ENCODE measurements at regions not wholly inside any gene's neighbourhood (a gene's known extent, or its start where the extent isn't known, plus 50 kb on each side); places are given as distances from the start of the nearest gene placed in this dataset.
"Not testable (repeated sequence)": the region's sequence is repeated elsewhere in the genome, so short reads cannot be mapped to it uniquely, and the experiment has no call there.

DNA sequence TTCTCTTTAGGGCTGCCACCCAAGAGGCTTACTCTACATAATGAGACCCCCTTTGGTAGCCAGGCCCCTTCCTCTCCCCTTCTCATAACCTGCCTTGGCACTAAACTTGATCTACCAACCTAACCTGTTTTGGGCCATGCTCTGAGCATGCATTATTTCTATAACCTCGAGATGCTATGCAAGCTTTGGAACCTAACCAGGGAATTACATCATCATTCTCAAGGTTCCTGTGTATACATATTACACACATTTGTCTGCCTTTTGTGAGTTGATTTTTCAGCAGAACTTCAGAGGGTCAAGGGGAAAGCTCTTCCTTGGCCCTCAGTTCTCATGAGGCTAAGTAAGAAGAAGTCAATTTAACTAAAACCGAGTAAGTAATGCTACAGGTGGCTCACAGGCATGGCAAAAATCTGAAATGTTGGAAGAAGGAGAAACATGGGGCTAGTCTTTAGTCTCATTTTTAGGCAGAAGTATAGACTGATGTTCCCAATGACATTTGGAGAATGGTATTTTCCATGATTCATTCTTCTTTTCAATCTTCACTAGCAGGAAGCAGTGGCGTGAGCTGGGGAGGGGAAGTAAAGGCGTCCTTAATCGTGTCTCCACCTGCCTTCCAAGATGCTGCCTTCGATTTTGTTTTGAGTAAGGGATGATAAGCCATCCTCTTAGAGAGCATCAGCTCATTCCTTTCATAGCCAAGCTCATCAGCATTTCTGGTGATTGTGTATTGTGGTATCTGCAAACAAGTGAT is 308.4 kb downstream of the ABCC12 start:
- ATAC-seq: no peak
- no peak for DNase-seq
- intact Hi-C loops (cut with micrococcal nuclease): no loop called here

DNA sequence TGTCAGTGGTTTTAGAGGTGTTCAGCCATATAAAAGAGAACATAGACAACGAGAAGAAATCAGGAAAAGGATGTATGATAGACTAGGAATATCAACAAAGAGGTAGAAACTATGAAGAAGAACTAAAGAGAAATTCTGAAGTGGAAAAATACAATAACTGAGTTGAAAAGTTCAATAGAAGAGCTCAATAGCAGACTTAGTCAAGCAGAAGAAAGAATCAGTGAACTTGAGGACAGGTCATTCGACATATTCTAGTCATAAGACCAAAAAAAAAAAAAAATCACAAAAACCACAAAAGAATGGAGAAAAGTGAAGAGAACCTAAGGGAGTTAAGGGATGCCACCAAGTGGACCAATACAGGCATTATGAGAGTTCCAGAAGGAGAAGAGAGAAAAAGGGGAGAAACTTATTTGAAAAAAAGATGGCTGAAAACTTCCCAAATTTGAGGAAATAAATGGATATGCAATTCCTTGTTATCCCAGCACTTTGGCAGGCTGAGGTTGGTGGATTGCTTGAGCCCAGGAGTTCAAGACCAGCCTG is 321.2 kb downstream of the ABCC12 start:
- ATAC-seq: no peak
- DNase-seq: no peak
- intact Hi-C loops (cut with micrococcal nuclease): no loop called here

DNA sequence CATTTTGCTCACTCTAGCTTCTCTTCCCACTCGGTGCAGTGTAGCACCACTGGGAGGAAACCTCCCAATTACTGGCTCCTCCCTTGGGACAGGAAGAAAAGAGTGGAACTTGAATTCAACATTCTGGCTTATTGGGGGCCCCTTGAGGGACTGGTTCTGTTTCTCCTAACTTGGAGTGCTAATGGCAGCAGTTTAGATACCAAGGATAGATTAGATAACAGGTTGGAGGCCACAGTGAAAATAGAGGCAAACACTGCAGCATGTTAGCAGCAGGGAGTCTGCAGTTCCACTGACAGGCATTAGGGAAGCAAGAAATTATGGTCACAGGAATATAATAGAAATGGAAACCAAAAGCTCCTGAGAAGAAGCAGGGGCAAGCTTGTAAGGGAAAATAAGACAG is 322.0 kb downstream of the ABCC12 start:
- ATAC-seq (no peak), DNase-seq (no peak)
- intact Hi-C loops (cut with micrococcal nuclease): no loop called here

DNA sequence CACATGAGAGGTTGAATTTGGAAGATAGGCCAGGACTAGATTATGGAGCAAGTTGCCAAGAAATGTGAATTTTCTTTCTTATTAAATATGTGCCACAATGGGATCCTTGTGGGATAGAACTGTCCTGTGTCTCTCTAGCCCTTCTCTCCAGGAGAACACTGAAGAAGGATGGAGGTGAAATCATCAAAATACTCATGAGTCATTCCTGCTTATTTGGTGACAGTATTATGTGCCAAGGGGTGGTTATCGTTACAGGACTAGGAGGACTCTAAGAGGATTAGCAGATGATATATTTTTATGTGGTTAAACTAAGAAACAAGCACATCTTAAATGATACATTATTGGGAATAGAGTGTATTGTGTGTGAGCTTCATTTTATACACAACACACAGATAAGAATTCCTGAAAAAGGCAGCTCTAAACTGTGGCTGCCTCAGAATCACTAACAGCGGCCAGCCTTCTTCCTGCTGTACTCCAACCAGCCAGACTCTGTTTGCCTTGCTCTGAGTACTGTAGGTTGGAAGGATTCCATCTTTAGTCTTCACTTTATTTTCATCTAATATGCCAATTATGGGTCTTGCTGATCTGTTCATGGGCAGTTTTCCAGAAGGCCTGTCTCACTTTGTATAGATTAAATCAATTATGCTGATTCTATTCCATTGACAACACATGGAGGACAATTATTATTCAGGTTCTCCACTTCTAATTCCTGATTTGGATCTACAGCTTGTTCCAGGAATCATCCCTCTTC is 325.8 kb downstream of the ABCC12 start:
- intact Hi-C loops (cut with micrococcal nuclease): no loop called here
- ATAC-seq: no peak
- DNase-seq: no peak

DNA sequence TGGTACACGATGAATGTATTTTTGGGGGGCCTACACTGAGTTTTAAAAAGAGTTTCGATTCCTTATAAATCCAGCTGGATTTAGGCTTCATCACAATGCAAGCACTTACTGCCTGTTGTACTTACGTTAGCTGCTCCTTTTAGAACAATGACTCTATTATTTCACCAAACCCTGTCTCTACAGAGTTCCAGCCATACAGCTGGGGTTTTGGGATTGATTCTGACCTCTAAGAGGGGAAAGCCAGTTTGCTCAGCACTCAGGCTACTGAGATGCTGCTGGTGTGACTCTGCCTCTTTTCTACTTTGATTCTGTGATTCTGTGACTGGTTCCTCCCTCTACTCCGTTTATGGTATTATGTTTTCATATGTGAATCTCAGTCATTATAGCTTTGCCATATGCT is 329.7 kb downstream of the ABCC12 start:
- ATAC-seq (no peak), DNase-seq (no peak)
- intact Hi-C loops (cut with micrococcal nuclease): no loop called here

DNA sequence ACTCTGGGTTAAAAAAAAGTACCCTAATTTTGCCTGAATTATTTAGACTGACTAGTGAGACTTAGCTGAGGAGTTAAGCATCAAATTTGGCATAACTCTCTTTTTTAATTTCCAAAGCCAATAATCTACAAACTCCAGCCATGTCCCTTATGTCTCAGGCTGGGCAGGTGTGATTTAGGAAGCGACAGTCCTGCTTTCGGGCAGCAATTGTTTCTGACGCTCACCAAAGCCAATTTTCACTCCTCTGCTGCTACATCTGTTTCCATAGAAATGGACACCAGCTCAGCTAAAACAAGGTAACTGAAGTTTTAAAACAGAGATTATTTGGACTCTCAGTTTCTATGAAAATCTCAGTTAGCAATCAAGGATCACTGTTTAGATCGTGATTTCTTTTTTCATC is 338.7 kb downstream of the ABCC12 start:
- intact Hi-C loops (cut with micrococcal nuclease): no loop called here
- DNase-seq (no peak), ATAC-seq (no peak)

DNA sequence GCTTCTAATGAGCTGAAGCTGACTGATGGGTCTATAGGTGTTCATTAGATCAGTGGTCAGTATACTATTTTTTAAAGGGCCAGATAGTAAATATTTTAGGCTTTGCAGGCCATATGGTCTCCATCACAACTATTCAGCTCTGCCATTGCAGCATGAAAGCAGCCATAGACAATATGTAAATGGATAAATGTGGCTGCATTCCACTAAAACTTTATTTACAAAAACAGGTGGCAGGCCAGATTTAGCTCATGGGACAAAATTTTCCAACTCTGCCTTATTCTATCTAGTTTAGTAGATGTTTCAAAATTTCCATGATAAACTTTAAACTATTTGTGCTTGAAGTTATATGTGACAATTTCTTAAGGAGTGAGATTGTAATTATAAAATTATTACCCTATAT is 339.3 kb downstream of the ABCC12 start:
- intact Hi-C loops (cut with micrococcal nuclease): no loop called here
- no peak for DNase-seq
- no peak for ATAC-seq

DNA sequence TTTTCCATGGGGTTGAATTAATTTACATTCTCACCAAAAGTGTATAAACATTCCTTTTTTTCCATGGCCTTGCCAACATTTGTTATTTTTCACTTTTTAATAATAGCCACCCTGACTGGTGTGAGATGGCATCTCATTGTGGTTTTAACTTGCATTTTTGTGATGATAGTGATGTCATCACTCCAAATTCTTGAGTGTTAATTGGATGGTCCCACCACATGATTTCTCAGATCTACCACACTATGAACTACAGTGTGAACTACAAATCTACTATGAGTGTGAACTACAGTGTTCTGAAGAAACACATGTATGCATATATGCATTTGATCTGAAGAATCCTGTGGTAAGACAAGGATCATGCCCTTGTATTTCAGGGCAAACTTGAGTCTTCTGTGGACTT is 340.1 kb downstream of the ABCC12 start:
- intact Hi-C loops (cut with micrococcal nuclease): no loop called here
- ATAC-seq (no peak), DNase-seq (no peak)

DNA sequence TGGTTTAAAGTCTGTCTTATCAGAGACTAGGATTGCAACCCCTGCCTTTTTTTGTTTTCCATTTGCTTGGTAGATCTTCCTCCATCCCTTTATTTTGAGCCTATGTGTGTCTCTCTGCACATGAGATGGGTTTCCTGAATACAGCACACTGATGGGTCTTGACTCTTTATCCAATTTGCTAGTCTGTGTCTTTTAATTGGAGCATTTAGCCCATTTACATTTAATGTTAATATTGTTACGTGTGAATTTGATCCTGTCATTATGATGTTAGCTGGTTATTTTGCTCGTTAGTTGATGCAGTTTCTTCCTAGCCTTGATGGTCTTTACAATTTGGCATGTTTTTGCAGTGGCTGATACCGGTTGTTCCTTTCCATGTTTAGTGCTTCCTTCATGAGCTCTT is 344.0 kb downstream of the ABCC12 start:
- intact Hi-C loops (cut with micrococcal nuclease); ATAC-seq; DNase-seq: not testable (repeated sequence)

DNA sequence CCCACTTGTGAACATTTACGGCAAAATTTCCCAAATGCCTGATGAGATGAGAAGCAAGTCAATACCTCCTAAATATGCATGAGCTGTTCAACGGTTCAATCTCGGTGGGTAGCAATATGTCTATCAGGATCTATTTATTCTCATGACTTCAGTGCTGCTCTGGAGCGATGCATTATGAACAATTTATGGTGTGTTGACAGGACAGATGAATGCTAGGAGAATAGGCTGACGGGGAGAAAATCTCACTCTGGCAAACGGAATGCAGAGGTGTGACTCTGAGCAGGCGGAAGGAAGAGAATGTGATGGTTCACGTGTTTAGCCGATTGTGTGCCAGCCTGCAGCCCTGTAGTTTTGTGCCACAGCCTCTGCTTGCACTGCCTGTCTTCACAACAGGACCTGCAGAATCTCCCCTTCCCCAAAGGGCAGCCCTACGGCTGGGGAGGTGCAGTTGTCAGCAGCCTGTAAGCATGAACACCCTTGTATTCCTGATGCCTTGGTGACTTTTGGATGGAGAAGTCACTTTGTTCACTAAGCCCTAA is 345.2 kb downstream of the PHKB start:
- ATAC-seq (no peak), DNase-seq (no peak)
- intact Hi-C loops (cut with micrococcal nuclease): no loop called here

DNA sequence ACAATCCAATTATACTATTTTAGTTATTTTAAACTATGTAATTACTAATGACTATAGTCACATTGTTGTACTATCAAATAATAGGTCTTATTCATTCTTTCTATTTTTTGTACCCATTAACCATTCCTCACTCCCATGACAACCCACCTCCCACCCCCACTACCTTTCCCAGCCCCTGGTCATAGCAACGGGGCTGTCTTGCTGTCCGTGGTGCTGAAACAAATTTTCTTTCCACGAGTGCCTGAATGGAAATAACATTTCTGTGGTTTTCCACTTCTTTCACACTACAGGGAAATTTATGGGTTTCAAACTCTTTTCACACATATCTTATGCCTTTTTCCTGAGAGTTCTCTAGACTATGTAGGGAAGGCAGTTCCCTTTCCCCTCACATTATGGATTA is 326.6 kb downstream of the PHKB start:
- ATAC-seq (no peak), DNase-seq (no peak)
- intact Hi-C loops (cut with micrococcal nuclease): no loop called here

DNA sequence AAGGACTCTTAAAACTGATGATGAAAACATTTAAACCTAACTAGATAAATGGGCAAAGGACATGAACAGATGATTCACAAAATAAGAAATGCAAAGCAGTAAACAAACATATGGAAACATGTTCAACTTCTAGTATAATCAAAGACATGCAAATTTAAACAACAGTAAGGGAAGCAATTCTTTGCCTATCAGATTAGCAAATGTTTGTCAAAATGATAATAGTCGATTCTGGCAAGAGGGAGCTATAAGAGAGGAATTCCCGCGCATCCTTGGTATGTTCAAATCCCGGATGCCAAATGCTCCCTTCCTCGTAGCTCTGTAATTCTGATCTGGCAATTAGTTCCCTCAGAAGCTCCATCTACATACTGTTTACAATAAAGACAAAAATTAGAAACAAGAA is 320.5 kb downstream of the PHKB start:
- ATAC-seq: no peak
- DNase-seq: no peak
- intact Hi-C loops (cut with micrococcal nuclease): no loop called here

DNA sequence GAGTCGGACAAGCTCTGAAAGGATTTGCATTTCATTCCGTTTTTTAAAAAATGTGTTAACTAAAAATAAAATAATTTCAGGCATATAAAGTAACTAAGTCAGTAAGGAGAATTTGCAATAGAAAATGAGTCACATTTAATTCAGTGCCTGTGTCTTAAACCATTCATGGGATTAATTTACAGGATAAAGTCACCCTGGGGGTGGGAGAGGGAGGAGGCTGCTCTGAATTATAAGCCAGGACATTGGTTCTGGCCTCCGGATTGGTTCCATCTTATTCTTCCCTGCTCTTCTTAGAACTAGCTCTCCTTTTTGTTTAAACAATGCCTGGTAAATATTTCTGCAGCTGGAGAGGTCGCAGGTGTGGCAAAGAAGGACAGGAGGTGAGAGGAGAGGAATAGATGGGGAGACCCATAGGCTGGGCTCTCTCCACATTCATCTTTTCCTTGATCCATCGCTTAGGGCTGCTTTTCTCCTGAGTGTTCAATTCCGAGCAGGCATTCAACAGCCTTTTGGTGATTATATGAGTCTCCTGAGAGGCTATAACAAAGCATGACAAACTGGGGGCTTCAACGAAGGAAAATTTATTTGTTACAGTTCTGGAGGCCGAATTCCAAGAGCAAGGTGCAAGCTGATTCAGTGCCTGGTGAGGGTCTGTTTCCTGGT is 319.2 kb downstream of the PHKB start:
- DNase-seq: no peak
- intact Hi-C loops (cut with micrococcal nuclease): no loop called here
- ATAC-seq: no peak

DNA sequence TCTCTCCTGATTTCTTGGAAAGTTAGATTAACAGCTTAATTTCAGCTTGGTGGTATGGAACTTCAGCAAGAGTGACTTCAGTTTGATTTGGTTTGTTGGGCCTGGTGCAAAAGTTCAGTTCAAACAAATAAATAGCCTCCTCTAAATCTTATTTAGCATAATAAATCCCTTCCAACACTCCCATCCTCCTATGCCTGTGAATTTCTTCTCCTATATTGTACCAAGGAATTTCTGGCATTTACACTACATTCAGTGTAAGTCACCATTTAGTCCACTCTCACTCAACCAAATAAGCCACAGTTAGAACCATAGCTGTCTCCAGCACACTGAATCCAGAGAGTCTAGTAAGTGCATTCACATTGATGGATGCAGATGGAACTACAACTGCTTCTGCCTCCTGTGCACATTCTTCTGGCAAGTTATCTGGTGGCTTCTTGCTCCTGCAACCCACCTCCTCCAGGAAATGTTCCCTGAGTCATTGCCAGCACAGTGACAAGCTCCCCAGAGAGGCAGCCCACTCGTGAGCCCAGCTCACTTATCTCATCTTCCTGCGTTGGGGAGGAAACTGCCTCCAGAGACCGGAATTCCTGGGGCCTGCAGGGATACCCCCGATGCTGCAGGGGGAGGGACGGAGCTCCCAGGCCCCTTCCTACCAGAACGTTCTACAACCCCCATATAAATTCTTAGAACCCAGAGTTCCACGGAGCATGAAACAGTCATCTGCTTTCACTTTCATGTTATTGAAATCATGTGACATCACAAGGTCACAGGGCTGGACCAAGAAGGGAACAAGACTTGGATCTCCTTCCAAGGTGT is 318.3 kb downstream of the PHKB start:
- intact Hi-C loops (cut with micrococcal nuclease): no loop called here
- no peak for DNase-seq
- no peak for ATAC-seq

DNA sequence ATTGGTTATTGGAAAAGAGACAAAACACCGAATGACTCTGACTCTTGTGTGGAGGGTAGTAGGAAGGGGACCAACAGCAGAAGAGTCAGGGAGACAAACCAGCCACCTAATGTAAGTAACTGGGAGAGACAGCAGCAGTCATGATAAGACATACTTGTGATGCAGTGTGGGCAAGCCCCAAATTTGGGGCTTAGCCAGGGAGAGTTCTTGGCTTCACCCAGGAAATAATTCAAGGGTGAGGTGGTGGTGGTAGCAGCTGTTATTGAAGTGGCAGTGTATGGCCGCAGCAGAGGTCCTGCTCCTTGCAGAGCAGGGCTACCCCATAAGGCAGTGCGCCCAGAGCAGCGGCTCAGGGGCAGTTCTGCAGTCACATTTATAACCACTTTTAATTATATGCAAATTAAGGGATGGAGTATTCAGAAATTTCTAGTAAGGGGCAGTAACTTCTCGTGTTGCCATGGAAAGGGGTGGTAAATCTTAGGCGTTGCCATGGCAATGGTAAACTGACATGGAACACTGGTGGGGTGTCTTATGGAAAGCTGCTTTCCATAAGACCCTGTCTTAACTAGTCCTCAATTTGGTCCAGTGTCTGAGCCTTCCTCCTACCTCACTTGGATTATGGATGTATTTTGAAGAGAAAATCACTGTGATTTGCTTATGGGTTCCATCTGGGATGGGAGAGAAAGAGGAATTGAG is 317.1 kb downstream of the PHKB start:
- intact Hi-C loops (cut with micrococcal nuclease): no loop called here
- no peak for DNase-seq
- no peak for ATAC-seq

DNA sequence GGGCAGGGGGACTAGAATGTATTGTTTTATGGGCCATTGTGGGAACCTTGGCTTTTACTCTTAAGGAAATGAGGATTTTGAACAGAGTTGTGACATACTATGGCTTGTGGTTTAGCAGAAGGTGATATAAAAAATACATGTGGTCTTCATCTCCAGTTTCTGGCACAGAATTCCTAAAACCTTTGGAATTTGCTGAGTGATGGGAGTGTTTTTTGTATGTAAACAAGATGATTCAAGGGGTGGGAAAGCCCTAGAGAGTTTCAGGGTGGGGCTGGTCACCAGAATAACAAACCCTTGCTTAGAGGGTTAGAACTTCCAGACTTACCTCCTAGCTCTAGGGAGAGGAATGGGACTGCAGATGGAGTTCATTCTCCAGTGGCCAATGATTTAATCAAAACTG is 316.1 kb downstream of the PHKB start:
- DNase-seq (no peak), ATAC-seq (no peak)
- intact Hi-C loops (cut with micrococcal nuclease): no loop called here

DNA sequence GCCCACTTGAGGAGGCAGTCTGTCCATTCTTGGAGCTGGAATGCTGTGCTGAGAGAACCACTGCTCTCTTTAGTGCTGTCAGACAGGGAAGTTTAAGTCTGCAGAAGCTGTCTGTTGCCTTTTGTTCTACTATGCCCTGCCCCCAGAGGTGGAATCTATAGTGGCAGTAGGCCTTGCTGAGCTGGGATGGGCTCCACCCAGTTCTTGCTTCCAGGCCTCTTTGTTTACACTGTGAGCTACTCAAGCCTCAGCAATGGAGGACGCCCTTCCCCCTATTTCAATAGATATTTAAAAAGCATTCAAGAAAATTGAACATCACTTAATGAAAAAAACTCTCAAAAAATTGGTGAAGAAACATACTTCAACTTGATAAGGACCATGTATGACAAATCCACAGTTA is 313.5 kb downstream of the PHKB start:
- no peak for ATAC-seq
- DNase-seq: no peak
- intact Hi-C loops (cut with micrococcal nuclease): no loop called here

DNA sequence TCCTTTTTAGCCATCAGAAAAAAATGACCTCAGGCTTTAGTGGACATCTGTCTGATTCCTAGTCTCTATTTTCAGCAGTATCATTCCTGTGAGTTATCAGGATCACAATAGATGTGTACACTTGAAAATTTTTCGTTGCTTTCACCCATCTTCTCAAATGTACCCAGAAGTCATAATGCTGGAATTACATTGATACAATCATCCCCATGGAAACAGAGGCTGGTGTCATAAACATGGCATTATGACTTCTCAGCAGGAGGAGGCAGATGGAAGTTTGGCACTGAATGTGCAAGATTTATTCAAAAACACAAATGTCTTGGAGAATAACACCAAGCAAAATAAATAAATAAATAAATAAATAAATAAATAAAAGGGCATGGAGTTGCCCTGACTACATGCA is 292.5 kb downstream of the PHKB start:
- DNase-seq (no peak), ATAC-seq (no peak)
- intact Hi-C loops (cut with micrococcal nuclease): no loop called here

Measured in left ventricle myocardium superior (tissue), 1 donor.